ENCODE measurements at regions not wholly inside any gene's neighbourhood (a gene's known extent, or its start where the extent isn't known, plus 50 kb on each side); places are given as distances from the start of the nearest gene placed in this dataset.

GRCh38 chrX:88908056-88908455 is 161.0 kb downstream of the CPXCR1 start:
- BruUV-seq (replicated peaks), result no TSS peak
- ChIA-PET POLR2A (no interaction called here), CTCF (ENCODE audit: low intra/inter-chr PET ratio, low total read pairs) (no interaction called here)
- H3K4me1 ChIP-seq (ENCODE audit: insufficient read depth, low read length), result no peaks in the 10 kb centered on the region
- DNase-seq (ENCODE audit: low spot score) (no peak), FAIRE-seq (no peak), ATAC-seq (no peak)
- no peaks in the 10 kb centered on the region for H3K9me3 ChIP-seq (ENCODE audit: low read length)
- in situ Hi-C loops (cut with HindIII; ENCODE audit: extremely low pct_ligation_motif_present, low pct_unique_long_range_greater_than_20kb), result no loop called here
- no peaks in the 10 kb centered on the region for H3K36me3 ChIP-seq (replicated peaks in 1 of 2; ENCODE audit: control insufficient read depth in 1 of 2, insufficient read depth in 2 of 2, low read length in 2 of 2)
- no peak overlapping the region for H3K27ac ChIP-seq (ENCODE audit: extremely low read length, insufficient read depth, low read length)
- WGBS (ENCODE audit: low lambda C conversion rate), result 4% methylated on average over 4 of the region's 4 CpGs
- no peak overlapping the region for H2AFZ ChIP-seq (ENCODE audit: low read length)
- H3K4me2 ChIP-seq (ENCODE audit: low read depth, low read length), result no peak overlapping the region
- no peak overlapping the region for H3K4me3 ChIP-seq (replicated peaks in 1 of 3; ENCODE audit: insufficient read depth in 1 of 3, low read depth in 2 of 3, low read length in 3 of 3)
- no peak overlapping the region for H3K9ac ChIP-seq (ENCODE audit: insufficient read depth, low read depth, low read length)
- no peaks in the 10 kb centered on the region for H3K79me2 ChIP-seq (ENCODE audit: insufficient read depth, low read length)
- TF ChIP-seq SOX13 (IDR thresholded peaks at IDR 0.05) (no peak), SOX13 (CRISPR knock-in tag; conservative IDR thresholded peaks at IDR 0.05 in 1 of 2, IDR thresholded peaks at IDR 0.05 in 1 of 2) (no peak), CTCF (CRISPR knock-in tag; IDR thresholded peaks at IDR 0.05) (no peak), ARID2 (CRISPR knock-in tag; IDR thresholded peaks at IDR 0.05; ENCODE audit: borderline replicate concordance) (no peak), ZNF251 (CRISPR knock-in tag; IDR thresholded peaks at IDR 0.05) (no peak), SIX4 (CRISPR knock-in tag; IDR thresholded peaks at IDR 0.05) (no peak), ZNF549 (CRISPR knock-in tag; IDR thresholded peaks at IDR 0.05) (no peak), ZNF589 (CRISPR knock-in tag; conservative IDR thresholded peaks at IDR 0.05) (no peak)
- no peaks in the 10 kb centered on the region for H4K20me1 ChIP-seq (ENCODE audit: insufficient read depth, low read length)
- intact Hi-C loops (cut with micrococcal nuclease; ENCODE audit: unreplicated experiment), result no loop called here
- H3K27me3 ChIP-seq (ENCODE audit: control insufficient read depth in 1 of 2, insufficient read depth in 2 of 2, low read length in 2 of 2), result no peaks in the 10 kb centered on the region

GRCh38 chrX:88937616-88938015 is 190.6 kb downstream of the CPXCR1 start:
- in situ Hi-C loops (cut with HindIII; ENCODE audit: extremely low pct_ligation_motif_present, low pct_unique_long_range_greater_than_20kb), result no loop called here
- TF ChIP-seq EP300 (IDR thresholded peaks at IDR 0.05; ENCODE audit: low read depth in 2 of 2, low read length in 2 of 2) (no peak), EP300 (CRISPR knock-in tag; IDR thresholded peaks at IDR 0.05; ENCODE audit: borderline replicate concordance) (no peak), ZFP1 (CRISPR knock-in tag; IDR thresholded peaks at IDR 0.05) (no peak), CEBPZ (IDR thresholded peaks at IDR 0.05; ENCODE audit: low read length) (no peak), HMGXB4 (CRISPR knock-in tag; IDR thresholded peaks at IDR 0.05; ENCODE audit: borderline replicate concordance in 1 of 2, low read depth in 1 of 2) (no peak)

More at GRCh38 chrX:88937616-88938015, 190.6 kb downstream of the CPXCR1 start:
- Histone ChIP-seq H3K36me3 (replicated peaks in 1 of 2; ENCODE audit: control insufficient read depth in 1 of 2, insufficient read depth in 2 of 2, low read length in 2 of 2) (no peaks in the 10 kb centered on the region), H3K27me3 (ENCODE audit: control insufficient read depth in 1 of 2, insufficient read depth in 2 of 2, low read length in 2 of 2) (no peaks in the 10 kb centered on the region), H3K9ac (ENCODE audit: insufficient read depth, low read depth, low read length) (no peak overlapping the region), H2AFZ (ENCODE audit: low read length) (no peak overlapping the region), H3K9me3 (ENCODE audit: low read length) (no peaks in the 10 kb centered on the region), H3K4me1 (ENCODE audit: insufficient read depth, low read length) (no peaks in the 10 kb centered on the region), H3K79me2 (ENCODE audit: insufficient read depth, low read length) (no peaks in the 10 kb centered on the region), H4K20me1 (ENCODE audit: insufficient read depth, low read length) (no peaks in the 10 kb centered on the region), H3K4me2 (ENCODE audit: low read depth, low read length) (no peak overlapping the region), H3K27ac (ENCODE audit: extremely low read length, insufficient read depth, low read length) (no peak overlapping the region), H3K4me3 (replicated peaks in 1 of 3; ENCODE audit: insufficient read depth in 1 of 3, low read depth in 2 of 3, low read length in 3 of 3) (no peak overlapping the region)
- BruUV-seq (replicated peaks), result no TSS peak
- no peak for DNase-seq (ENCODE audit: low spot score)
- no peak for FAIRE-seq
- no peak for ATAC-seq
- ChIA-PET POLR2A (no interaction called here), CTCF (ENCODE audit: low intra/inter-chr PET ratio, low total read pairs) (no interaction called here)
- intact Hi-C loops (cut with micrococcal nuclease; ENCODE audit: unreplicated experiment), result no loop called here

All from HepG2 (cell line).